Stimulated activated CD4-positive, alpha-beta T cell treated with anti-CD3 and anti-CD28 coated beads, TNF-alpha, amount 100 ng/mL, for 1 hour (primary cell): ENCODE measurements at regions not wholly inside any gene's neighbourhood (a gene's known extent, or its start where the extent isn't known, plus 50 kb on each side); places are given as distances from the start of the nearest gene placed in this dataset.
"Not testable (repeated sequence)": the region's sequence is repeated elsewhere in the genome, so short reads cannot be mapped to it uniquely, and the experiment has no call there.

Experiments
- DNase-seq, 3 donors: peaks; one replicate each; pipeline ENCODE4 v3.0.0-alpha.2; 2020; ENCODE audit warnings: low read depth in 3 of 3, low spot score in 1 of 3

GRCh38 chr20:56870271-56870670 lies 241.2 kb downstream of the TFAP2C start:
- no peak for DNase-seq

- DNase-seq, result no peak
Measured at GRCh38 chr20:56871691-56872090, 242.6 kb downstream of the TFAP2C start.

DNA sequence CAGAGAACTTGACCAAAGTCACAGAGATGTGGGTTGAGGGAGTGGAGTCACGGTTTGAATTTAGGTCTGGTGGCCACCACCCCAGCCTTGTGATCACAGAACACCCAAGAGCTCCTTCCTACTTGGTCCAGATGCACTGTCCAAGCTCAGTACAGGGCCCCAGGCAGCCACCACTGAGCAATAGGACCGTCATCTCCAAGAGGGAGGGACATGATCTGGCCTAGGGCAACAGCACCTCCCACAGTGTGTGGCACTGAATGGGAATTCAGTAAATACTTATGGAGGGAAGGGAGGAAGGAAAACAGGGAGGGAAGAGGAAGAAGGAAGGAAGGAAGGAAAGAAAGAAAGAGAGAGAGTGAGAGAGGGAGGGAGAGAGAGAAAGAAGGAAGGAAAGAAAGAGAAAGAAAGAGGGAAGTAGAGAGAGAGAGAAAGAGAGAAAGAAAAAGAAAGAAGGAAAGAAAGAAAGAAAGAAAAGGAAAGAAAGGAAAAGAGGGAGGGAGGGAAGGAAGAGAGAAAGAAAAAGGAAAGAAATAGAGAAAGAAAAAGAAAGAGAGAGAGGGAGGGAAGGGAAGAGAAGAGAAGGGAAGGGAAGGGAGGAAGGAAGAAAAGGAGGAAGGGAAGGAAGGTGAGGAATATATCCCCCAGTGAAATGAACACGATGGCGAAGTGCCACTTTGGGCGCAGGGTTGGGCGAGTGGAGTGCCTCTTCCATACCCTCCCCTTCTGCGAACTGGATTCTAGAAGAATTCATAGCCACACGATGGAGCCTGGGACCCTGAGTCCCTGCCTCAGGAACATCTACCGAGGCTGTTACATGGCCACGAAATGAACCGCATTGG lies 243.7 kb downstream of the TFAP2C start:
- DNase-seq, result no peak

DNA sequence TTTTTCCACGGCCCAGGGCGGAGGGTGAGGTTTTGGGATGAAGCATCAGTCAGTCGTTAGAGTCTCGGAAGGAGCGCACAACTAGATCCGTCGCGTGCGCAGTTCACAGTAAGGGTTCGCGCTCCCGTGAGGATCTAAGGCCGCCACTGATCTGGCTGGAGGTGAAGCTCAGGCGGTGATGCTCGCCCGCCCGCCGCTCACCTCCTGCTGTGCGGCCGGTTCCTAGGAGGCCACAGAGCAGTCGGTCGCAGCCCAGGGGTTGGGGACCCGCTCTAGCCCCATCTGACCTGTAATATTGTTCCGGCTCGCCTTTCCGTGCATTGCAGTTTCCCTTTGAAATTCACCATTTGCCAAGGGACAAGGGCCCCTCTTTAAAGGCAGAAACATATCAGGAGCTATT lies 244.7 kb downstream of the TFAP2C start:
- DNase-seq, result no peak

- DNase-seq, result no peak
Measured at GRCh38 chr20:56875052-56875659, 246.1 kb downstream of the TFAP2C start.

GRCh38 chr20:56875803-56876202 lies 246.7 kb downstream of the TFAP2C start:
- DNase-seq, result no peak

GRCh38 chr20:56885521-56885920 lies 256.4 kb downstream of the TFAP2C start:
- no peak for DNase-seq

- DNase-seq, result no peak
Measured at GRCh38 chr20:56890011-56890410, 260.9 kb downstream of the TFAP2C start.

DNA sequence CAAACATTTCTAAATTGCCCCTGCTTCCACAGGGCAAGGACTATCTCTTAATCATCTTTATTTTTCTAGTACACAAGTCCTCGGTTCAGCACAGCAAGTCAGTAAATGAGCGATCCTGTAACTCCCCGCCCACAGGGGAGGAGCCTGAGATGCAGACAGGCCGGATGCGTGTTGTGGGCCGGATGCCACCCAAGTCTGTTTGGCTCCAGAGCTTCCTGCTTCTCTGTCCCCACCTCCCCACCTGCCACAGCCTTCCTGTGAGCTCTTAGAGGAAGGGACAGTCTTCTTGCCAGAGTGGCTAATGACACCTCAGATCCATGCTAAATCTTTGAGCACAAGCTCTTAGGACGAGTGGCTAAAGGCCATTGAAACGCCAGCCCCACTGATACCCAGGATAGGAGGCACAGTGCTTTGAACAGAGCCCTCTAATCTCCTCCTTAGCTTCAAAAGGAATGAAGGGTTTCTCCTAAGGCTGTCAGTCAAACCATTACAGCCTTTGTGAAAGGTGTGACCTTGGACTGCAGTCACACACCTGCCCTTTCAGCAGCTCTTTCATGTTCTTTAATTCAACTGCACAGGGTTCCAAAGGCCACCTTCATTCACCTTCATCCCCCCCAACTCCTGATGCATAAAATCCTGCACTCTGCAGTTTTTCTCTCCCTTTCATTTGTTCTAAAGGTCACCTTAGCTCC lies 264.3 kb downstream of the TFAP2C start:
- no peak for DNase-seq

DNA sequence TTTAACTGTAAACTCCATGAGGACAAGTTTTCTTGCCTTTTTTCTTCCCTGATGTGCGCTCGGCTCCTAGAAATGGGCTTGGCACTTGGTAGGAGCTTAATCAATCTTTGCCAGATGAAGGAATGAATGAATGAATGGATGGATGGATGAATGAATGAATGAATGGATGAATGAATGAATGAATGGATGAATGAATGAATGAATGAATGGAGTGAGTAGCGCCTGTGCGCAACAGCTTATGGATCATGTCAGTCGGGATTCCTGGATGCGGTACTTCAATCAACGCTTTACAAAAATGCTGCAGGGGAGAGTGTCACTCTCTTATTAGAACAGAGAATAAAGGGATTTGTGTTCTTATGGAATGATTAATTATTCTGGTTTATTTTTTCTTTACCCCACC lies 267.3 kb downstream of the TFAP2C start:
- DNase-seq, result no peak

- no peak for DNase-seq
Measured at GRCh38 chr20:56897318-56897957, 268.3 kb downstream of the TFAP2C start.

DNA sequence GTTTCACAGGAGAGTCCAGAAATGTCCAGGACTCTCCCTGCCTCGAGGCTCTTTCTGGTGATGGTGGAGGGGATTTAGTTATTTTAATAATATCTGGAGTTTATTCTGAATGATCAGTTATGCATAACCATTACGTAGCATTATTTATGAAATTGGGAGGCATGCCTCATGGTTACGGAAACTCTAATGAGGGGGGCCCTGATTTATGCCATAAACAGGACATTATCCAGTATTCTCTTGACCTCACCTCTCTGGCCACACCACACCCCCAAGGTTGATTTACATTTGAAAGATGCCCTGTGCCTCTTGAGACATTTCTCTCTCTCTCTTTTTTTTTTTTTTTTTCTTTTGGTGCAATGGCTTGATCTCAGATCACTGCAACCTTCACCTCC lies 268.8 kb downstream of the TFAP2C start:
- DNase-seq, result no peak

DNA sequence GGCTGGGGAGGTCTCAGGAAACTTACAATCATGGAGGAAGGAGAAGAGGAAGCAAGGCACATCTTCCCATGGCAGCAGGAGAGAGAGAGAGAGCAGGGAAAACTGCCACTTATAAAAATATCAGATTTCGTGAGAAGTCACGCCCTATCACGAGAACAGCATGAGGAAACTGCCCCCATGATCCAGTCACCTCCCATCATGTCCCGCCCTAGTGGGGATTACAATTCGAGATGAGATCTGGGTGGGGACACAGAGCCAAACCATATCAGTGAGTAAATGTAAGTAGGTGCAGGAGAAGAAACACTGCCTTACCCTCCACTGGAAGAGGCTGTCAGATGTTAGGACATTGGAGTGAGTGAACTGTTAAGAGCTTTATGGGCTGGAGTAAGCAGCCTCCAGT lies 270.4 kb downstream of the TFAP2C start:
- DNase-seq, result no peak

DNA sequence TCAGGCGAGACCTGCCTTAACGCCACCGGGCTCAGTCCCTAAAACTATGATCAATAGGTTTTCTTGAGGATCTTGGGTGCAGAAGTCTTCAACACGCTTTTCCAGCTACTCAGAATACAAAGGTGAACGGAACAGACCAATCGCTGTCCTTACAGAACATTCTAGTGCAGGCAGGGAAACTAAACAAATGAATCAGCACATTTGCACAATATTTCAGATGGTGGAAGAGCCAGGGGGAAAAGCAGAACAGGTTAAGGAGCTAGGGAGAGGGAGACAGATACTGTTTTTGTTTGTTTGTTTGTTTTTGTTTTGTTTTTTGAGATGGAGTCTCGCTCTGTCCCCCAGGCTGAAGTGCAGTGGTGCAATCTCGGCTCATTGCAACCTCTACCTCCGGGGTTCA lies 271.1 kb downstream of the TFAP2C start:
- DNase-seq, result no peak

GRCh38 chr20:56903421-56903820 lies 274.3 kb downstream of the TFAP2C start:
- no peak for DNase-seq

GRCh38 chr20:56903858-56904257 lies 274.8 kb downstream of the TFAP2C start:
- no peak for DNase-seq

DNA sequence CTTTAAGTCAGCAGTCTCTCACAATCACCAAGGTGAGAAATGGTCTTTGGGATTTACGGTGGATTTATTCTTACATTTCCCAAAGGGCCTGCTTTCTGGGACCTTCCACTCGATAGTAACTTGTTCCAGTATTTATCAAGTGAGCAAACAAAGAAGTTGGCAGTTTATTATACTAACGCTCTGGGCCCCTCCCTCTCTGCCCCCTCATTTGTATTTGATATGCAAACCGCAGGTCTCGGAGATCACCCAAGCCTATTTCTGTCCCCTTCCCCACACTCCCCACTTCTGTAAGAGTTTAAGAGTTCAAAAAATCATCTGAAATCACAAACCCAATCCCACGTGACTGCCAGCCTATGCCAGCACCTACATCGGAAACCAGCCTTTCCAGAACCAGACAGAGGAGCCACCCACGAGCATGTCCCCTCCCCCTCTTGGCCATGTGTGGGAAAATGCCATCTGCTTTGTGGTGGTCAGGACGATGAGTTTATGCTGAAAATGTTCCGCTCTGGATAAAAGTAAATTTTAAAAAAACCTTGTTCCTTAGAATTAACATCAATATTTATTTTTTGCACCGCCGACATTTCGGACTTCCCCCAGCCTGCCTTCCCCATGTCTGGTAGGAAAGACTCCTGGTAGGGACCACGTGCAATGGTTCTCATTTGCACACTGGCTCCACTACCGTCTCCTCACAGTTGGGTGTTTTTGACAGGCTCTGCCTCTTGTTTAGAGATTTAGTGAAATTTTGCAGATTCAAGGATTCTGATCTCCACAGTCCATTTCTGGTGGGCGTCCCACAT lies 281.0 kb downstream of the TFAP2C start:
- no peak for DNase-seq

- no peak for DNase-seq
Measured at GRCh38 chr20:56911946-56912345, 282.8 kb downstream of the TFAP2C start.

DNA sequence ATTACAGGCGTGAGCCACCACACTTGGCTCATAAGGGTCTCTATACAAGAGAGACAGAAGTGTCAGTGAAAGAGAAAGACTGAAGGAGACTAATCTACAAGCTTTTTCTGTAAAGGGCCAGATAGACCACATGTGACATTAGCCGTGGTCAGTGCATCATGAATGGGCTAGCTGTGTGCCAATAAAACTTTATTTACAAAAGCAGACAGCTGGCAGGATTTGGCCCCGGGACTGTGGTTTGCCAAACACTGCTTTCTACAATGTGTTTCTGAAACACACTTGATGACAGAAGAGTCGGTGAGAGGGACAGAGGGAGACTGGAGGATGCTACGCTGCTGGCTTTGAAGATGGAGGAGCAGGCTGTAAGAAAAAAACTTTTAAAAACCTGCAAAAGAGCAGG lies 285.4 kb downstream of the TFAP2C start:
- no peak for DNase-seq

GRCh38 chr20:56916345-56916622 lies 287.2 kb downstream of the TFAP2C start:
- no peak for DNase-seq

GRCh38 chr20:56920041-56920440 lies 290.9 kb downstream of the TFAP2C start:
- not testable (repeated sequence) for DNase-seq
